HG03060 (cell line): ENCODE measurements at regions not wholly inside any gene's neighbourhood (a gene's known extent, or its start where the extent isn't known, plus 50 kb on each side); places are given as distances from the start of the nearest gene placed in this dataset.

Source experiments
- ATAC-seq: cut with Tn5 transposase; IDR thresholded peaks from one replicate; pipeline ENCODE4 v1.9.1; 2021; ENCODE audit warnings: low read depth, moderate number of reproducible peaks; ENCODE audit not compliant: unreplicated experiment

DNA sequence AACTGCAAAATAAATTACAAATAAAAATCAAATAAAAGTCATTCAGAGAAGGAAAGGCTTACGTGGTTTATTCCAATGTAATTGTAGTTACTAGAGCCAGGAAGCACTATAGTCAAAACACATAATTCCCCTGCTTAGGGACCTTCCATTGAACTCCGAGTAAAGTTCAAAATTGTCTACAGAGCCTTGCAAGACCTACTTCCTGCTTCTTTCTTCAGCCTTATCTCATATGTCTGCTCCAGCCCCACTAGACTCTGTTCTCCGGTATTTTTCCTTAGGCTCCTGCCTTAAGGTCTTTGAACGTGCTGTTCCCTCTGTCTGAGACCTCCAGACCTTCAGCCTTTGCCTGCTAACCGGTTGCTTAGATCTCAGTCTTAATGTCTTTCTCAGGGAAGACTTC lies 104.3 kb downstream of the ARL6IP6 start:
- no peak for ATAC-seq

DNA sequence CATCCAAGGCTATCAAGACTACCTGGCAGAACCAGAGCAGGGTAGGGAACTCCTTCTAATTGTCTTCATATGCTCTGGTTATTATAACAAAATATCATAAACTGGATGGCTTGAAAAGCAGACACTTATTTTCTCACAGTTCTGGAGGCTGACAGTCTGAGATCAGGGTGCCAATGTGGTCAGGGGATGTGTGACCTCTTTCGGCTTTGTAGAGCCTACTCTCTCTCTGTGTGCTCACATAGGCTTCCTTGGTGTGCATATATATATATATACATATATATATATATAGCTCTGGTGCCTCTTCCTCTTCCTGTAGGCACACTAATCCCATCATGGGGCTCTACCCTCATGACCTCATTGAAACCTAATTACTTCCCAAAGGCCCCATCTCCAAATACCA lies 101.6 kb downstream of the ARL6IP6 start:
- no peak for ATAC-seq

DNA sequence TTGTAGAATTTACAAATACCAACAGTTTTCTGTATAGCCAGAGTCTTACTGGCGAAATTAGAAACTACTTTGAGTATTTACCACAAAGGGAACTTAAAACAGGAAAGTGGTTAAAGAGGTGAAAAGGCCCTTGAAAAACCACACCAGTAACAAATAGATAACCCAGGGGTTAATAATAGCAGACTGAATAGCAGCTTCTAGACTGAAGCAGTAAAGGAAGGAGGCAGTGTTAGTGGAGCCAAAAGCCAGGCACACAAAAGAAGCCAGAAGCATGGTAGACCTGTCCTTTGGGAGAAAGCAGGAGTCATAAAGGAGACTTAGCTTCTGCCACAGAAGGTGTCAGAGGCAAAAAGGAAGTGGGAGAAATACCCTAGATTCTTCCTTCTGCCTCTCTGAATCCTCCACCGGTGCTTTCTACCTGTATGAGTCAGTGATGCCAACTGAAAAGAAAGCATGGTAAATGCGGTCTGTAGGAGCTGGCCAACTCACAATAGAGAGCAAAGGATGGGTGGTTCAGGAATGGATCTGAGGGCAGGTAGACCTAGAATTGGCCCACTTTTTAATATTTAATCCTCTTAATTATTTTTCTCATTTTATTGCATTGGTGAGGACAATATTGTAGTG lies 97.3 kb downstream of the ARL6IP6 start:
- no peak for ATAC-seq

DNA sequence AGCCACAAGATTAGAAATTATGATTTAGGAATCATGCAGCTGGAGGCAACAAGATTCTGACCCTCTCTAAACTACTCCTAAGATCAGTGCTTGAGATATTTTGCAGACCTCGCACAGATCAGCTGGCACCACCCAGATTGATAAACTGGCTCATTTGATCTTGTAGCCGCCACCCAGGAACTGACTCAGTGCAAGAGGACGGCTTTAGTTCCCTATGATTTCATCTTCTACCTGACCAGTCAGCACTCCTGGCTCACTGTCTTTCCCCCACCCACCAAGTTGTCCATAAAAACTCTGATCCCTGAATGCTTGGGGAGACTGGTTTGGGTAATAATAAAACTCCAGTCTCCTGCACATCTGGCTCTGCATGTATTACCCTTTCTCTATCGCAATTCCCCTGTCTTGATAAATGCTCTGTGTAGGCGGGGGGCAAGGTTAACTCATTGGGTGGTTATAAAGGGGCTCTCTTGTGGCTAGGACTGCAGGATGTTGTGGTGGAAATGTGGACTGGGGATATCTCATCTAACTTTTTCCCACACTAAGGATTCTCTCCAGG lies 96.1 kb downstream of the ARL6IP6 start:
- no peak for ATAC-seq

DNA sequence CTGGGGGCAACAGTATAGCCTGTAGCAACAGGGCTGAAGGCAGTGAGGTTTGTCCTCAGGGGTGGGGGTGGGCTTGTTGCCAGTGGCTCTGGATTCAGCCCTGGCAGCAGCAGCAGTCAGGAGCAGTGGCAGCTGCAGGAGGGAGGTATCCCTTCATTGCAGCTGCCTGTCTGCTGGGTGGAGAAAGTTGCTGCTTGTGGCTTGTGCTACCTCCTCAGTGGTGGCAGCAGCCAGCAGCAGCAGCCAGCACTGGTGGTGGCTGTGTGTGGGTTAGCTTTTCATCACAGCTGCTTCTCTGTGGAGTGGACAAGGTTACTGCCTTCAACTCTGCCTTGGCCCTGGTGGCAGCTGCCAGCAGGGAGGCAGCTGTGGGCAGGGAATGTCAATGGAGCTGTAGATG lies 94.9 kb downstream of the ARL6IP6 start:
- no peak for ATAC-seq
